ENCODE measurements at regions not wholly inside any gene's neighbourhood (a gene's known extent, or its start where the extent isn't known, plus 50 kb on each side); places are given as distances from the start of the nearest gene placed in this dataset.

DNA sequence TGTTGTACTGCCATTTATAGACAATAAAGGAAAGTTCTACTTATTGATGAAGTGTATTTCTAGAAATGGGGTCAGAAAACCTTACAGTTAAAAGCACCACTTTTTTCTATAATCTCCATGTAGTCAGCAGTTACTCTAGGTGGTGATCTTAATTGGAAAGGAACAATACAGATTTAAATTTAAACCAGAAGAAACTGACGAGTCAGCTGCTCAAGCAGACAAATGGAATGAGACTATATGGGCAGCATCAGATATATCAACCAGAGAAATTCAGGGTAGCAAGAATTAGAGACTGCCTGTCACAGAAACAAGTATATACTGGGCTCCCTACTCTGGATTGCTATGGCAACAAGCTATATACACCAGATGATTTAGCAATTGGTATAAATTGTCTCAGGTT is 99.6 kb upstream of the SCG2 start:
- 81 to 87% (median 85%) methylated on average over 1 of the region's 1 CpG for WGBS, 4 donors
- TF ChIP-seq POLR2A (IDR thresholded peaks at IDR 0.05), result no peak
- no peak for TF ChIP-seq CTCF (IDR thresholded peaks at IDR 0.05)
- Histone ChIP-seq H3K36me3 (replicated peaks in 1 of 2) (no peaks in the 10 kb centered on the region), H3K27ac (no peak overlapping the region), H3K27me3 (no peaks in the 10 kb centered on the region), H3K4me1 (replicated peaks in 1 of 2) (no peaks in the 10 kb centered on the region), H3K4me3 (no peak overlapping the region), H3K9me3 (replicated peaks in 1 of 3) (no peaks in the 10 kb centered on the region)
- DNase-seq, result no peak
- intact Hi-C loops (cut with DNase I), result no loop called here

DNA sequence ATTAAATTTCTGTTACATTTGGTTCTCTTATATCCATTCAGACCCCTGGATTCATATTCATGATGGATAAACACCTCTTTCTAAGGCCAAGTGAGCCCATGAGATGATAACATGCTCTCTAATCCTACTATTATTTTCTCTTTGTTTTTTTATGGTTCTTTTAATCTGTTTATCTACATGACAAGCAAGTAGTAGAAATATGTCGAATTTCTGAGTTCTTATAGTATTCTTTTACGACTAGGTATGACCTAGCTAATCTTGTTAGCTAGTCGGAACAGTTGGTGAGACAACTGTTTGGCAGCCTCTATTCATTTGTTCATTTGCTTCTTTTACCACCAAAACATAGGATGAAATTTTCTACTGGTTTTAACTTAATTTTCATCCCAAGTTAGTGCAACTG is 98.1 kb upstream of the SCG2 start:
- intact Hi-C loops (cut with DNase I), result no loop called here

DNA sequence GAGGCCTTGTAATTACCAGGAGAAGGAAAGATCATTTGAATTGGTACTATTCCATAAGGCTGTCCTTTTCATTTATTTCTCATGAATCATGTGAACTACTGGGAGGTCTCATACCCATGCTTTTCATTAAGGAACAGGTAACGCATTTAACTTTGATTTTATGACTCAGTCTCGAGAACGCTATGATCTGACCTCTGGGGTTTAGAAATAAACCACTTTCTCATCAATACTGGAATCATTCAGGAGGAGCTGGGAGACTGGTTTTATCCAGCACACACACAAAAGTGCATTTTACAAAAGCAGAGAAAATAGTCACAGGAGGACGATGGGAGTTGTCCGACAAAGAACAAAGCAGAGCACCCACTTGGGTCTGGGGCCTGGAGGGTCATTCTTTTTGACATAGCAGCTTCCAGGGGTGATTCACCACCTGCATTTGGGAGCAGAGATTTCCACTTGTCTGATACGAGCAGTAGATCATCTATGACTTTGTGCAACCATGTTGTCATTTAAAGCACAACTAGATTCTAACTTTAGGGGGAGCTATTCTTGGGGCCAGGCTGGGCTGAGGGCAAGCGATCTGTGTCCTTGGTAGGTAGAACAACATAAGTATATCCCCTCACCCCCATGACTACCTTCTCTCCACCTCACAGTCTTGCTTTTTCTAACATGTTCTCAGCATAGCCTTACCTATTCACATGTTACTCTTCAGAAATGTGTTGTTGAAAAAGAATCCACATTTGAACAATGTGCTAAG is 95.9 kb upstream of the SCG2 start:
- Histone ChIP-seq H3K4me3 (no peak overlapping the region), H3K27ac (no peak overlapping the region), H3K36me3 (replicated peaks in 1 of 2) (no peaks in the 10 kb centered on the region), H3K9me3 (replicated peaks in 1 of 3) (no peaks in the 10 kb centered on the region), H3K4me1 (replicated peaks in 1 of 2) (no peaks in the 10 kb centered on the region), H3K27me3 (no peaks in the 10 kb centered on the region)
- intact Hi-C loops (cut with DNase I), result loop anchor here in 1 of 2 donors (10.0 kb wide), 1 partner anchor 97 kb away; no protein-coding TSS in a partner anchor
- 86 to 94% (median 90%) methylated on average over 7 of the region's 7 CpGs for WGBS, 4 donors
- TF ChIP-seq POLR2A (IDR thresholded peaks at IDR 0.05) (no peak), CTCF (IDR thresholded peaks at IDR 0.05) (no peak)
- DNase-seq, result no peak

More for the DNA sequence above, 98.1 kb upstream of the SCG2 start:
- WGBS, 4 donors, result 89 to 95% (median 90%) methylated on average over 3 of the region's 3 CpGs
- no peaks in the 10 kb centered on the region for H3K36me3 ChIP-seq (replicated peaks in 1 of 2)
- DNase-seq, result no peak
- TF ChIP-seq POLR2A (IDR thresholded peaks at IDR 0.05) (no peak), CTCF (IDR thresholded peaks at IDR 0.05) (no peak)
- H3K9me3 ChIP-seq (replicated peaks in 1 of 3), result no peaks in the 10 kb centered on the region
- H3K27me3 ChIP-seq, result no peaks in the 10 kb centered on the region
- no peaks in the 10 kb centered on the region for H3K4me1 ChIP-seq (replicated peaks in 1 of 2)
- no peak overlapping the region for H3K27ac ChIP-seq
- H3K4me3 ChIP-seq, result no peak overlapping the region

GRCh38 chr2:223697316-223697891 is 95.2 kb upstream of the SCG2 start:
- Histone ChIP-seq H3K4me1 (replicated peaks in 1 of 2) (no peaks in the 10 kb centered on the region), H3K9me3 (replicated peaks in 1 of 3) (no peaks in the 10 kb centered on the region), H3K4me3 (no peak overlapping the region), H3K27ac (no peak overlapping the region), H3K27me3 (no peaks in the 10 kb centered on the region), H3K36me3 (replicated peaks in 1 of 2) (no peaks in the 10 kb centered on the region)
- no peak for TF ChIP-seq CTCF (IDR thresholded peaks at IDR 0.05)
- TF ChIP-seq POLR2A (IDR thresholded peaks at IDR 0.05), result no peak
- no peak for DNase-seq
- WGBS, 4 donors, result 80 to 88% (median 85%) methylated on average over 2 of the region's 2 CpGs
- intact Hi-C loops (cut with DNase I), result loop anchor here in 1 of 2 donors (10.0 kb wide), 1 partner anchor 97 kb away; no protein-coding TSS in a partner anchor
